GM18508 (cell line): ENCODE measurements at regions not wholly inside any gene's neighbourhood (a gene's known extent, or its start where the extent isn't known, plus 50 kb on each side); places are given as distances from the start of the nearest gene placed in this dataset.

Experiments used
- ATAC-seq: cut with Tn5 transposase; IDR thresholded peaks from one replicate; pipeline ENCODE4 v1.9.1; 2021; ENCODE audit warnings: moderate number of reproducible peaks; ENCODE audit not compliant: insufficient read depth, unreplicated experiment

GRCh38 chr10:55065185-55065584 lies 264.2 kb upstream of the PCDH15 start:
- ATAC-seq: no peak

DNA sequence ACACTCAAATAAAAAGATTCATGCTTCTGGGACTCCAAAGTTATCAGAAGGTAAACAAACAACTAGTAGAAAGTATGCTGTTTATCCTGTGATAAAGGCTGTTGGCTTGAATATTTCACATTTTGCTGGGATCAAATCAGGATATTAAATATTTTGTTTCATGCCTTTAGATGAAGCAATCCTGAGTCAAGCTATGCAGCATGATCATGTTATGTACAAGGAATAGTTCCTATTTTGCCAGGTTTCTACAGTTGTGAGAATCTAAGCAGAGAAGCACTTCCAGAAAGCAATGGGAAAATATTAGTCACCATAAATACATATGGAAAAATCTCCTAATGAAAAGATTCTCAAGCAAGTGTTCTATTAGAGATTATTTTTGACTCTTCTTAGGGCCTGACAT lies 262.8 kb upstream of the PCDH15 start:
- ATAC-seq: no peak

- no peak for ATAC-seq
These were observed 261.3 kb upstream of the PCDH15 start for GRCh38 chr10:55062349-55062748.

DNA sequence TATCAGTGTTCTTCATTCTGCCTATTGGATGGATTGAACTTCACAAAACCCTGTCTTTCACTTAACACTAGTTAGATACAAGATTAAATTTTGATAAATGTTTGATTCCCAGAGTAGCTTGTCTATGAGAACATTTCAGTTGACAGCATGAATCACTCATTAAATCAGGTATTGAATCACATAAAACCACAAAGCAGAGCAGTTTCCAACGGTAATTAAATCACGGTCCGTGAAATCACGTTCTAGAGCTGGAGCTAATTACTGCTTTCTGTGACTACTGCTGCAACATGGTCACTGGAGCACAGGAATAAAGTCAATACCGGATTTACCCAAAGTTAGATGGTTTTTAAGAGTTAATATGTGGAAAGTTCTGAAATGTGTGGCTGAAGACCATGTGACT lies 257.8 kb upstream of the PCDH15 start:
- no peak for ATAC-seq

GRCh38 chr10:55051515-55051914 lies 250.5 kb upstream of the PCDH15 start:
- ATAC-seq: no peak

DNA sequence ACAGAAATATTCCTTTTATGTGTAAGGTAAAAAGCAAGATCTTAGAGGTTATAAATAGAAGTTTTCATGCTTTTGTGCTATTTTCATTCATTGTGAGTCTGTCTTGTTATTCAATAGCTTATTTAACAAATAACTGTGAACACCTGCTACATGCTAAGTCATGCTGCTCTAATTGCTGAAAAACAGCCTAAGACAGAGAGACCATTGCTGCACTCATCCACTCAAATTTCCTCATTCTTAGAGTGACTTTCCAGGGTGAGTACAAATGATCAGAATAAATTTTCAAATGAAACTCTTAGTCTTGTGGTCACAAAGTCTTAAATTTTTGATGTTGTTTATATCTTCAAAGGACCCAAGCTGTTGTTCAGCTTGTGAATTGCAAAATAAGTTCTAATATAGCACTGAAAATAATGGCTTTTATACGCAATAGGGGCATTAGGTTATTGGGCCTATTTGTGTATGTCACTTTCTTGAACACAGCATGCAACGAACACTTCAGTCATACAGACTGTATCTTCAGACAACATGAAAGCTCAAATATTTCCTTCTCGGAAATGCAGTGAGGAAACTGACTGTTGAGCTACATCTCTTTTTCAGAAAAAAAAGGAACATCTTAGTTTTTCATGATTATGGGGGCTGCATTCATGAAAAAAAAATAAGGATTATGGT lies 247.9 kb upstream of the PCDH15 start:
- ATAC-seq: no peak

GRCh38 chr10:55043540-55043939 lies 242.5 kb upstream of the PCDH15 start:
- ATAC-seq: no peak

DNA sequence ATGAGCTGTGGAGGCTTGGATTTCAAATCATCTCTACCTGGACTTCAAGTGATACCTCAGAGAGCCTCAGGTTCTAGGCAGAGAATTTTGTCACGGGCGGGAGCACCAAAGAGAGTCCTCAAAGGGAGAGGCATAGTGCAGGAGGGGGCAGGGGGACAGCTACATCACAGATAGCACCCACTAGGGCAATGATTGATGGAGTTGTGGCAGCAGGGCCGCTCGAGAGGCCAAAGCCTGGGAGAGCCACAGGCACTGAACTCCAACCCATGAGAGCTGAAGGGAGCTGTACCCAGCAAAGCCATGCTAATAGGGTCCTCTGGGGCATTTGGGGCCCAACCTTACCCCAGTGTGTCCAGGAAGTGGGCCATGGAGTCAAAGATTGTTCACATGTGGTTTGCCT lies 232.0 kb upstream of the PCDH15 start:
- ATAC-seq: no peak

GRCh38 chr10:55024713-55025112 lies 223.7 kb upstream of the PCDH15 start:
- ATAC-seq: no peak

DNA sequence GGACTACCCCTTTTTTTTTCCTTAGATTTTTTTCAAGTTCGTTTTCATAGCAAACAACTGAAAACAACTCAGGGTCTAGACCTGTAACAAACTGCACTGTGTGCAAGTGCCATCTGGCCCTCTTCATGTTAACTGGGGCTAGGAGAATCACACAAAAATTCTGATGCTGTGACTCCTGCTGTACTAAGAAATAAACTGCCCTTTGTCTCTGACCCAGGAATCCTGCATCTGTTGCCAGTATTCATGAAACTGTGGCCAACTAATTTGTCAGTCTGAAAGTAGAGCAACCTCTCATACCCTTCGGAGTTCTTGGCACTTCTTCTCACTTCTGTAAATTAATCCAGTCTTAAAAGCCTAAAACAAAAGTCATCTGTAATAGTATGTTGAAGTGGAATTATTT lies 218.4 kb upstream of the PCDH15 start:
- ATAC-seq: no peak

- no peak for ATAC-seq
These were observed 212.3 kb upstream of the PCDH15 start for GRCh38 chr10:55013318-55013717.

- ATAC-seq: no peak
These were observed 201.4 kb upstream of the PCDH15 start for GRCh38 chr10:55002420-55002819.

GRCh38 chr10:55001422-55001821 lies 200.4 kb upstream of the PCDH15 start:
- no peak for ATAC-seq

DNA sequence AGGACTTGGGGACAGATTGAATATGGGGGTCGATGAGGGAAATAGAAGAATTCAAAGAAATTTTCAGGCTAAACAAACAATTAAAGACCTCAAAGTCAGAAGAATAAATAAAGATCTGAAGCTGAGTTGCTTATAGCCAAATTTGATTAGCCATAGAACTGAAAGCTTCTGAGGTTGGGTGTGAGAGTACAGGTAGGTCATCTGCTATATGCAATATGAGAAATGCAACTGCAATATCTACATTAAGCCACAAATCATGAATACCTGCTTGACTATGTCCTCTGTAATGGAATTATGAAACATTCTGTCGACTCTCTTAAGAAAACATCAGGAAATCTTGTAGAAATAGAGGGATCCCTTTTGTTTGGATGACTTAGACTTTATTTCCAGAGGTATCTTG lies 192.1 kb upstream of the PCDH15 start:
- ATAC-seq: no peak

DNA sequence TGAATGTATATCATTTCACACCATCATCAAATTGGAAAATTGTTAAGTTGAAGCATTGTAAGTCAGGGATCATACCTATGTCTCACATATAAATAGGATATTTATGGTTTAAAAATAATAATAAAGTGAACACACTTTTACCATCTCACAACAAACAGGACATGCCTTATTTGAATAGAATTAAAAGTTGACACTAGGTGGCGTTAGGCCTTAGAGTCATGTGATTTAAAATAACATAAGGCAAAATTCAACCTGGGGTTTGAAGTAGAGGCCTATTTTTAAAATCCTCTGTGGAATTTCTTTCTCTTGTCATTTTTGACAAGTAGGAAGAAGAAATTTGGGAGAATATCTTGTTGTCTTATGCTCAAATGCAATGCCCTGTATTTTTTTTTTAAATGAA lies 184.7 kb upstream of the PCDH15 start:
- ATAC-seq: no peak

- no peak for ATAC-seq
These were observed 182.2 kb upstream of the PCDH15 start for GRCh38 chr10:54983255-54983654.

- ATAC-seq: no peak
These were observed 161.3 kb upstream of the PCDH15 start for GRCh38 chr10:54962134-54962900.

DNA sequence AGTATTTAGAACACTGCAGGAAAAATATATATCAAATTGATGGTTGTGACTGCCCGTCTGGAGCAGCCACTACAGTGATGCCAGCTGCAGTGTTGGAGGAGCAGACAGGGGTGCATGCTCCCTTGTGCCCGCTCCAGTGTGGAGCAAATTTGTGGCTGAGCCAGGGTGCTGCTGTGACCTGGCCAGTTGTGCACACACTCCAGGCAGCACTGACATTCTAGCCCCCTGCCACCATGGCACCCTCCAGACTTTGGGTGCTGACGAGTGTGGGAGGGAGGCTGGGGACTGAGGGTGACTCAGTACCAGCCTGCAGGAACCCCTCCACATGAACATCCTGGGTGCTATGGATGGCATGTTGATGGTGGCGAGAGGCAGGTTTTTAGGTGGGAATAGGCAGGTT lies 160.0 kb upstream of the PCDH15 start:
- ATAC-seq: no peak

DNA sequence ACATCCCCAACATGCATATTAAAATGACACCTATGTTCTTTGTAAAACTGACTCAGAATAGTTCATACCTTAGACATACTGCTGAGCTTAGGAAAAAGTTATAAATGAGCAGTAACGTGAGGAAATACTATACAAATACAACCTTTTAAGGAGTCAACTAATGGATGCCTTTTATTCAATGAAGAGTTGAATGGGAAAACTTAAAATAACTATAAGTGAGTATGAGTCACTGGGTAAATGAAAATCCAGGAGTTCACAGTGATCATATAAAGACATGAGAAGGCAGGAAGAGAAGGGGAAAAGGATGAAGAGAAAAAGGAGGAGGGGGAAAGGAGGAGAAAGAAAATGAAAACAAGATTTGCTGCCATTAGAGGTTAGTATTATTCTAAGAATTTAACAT lies 157.8 kb upstream of the PCDH15 start:
- no peak for ATAC-seq

DNA sequence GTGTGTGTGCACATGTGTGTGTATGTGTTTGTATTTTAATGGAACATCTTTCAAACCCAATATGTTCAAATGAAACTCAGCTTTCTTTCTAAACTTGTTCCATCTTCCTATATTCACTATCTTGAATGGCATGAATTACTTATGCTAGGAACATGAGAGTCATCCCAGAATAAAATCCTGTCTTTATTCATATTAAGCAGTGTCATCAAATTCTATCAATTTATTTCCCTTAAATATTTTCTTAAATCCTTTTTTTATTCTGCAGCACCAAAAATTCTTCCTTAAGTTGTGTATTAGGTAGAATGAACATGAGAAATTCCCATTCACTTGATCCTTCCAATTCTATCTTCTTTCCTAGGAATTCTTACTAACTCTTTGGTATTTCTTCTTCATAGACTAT lies 146.6 kb upstream of the PCDH15 start:
- ATAC-seq: no peak

DNA sequence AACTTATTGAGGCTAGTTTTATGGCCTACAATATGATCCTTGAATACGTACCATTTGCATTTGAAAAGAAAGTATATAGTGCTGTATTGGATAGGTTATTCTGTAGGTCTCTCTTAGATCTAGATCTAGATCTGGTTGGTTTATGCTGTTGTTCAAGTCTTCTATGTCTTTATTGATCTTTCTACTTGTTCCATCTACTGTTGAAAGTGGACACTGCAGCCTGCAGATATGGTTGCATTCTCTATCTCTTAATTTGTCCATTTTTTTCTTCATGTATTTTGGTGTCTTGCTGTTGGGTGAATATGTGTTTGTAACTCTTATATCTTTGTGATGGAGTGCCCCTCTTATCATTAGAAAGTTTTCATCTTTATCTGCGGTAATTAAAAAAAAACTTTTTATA lies 139.4 kb upstream of the PCDH15 start:
- ATAC-seq: no peak

GRCh38 chr10:54914049-54914448 lies 113.0 kb upstream of the PCDH15 start:
- no peak for ATAC-seq
